HepG2 (cell line): ENCODE measurements at regions not wholly inside any gene's neighbourhood (a gene's known extent, or its start where the extent isn't known, plus 50 kb on each side); places are given as distances from the start of the nearest gene placed in this dataset.

Experiments used
- MEF2D ChIP-seq: sonication (generic); formaldehyde crosslinking; IDR thresholded peaks from 2 replicates; pipeline ENCODE4 v1.5.1; 2020; ENCODE audit warnings: mild to moderate bottlenecking, missing genetic modification reagents
- ZNF75D ChIP-seq: sonication (generic); formaldehyde crosslinking; IDR thresholded peaks from 2 replicates; pipeline ENCODE4 v1.8.1; 2023; ENCODE audit warnings: missing genetic modification reagents, mild to moderate bottlenecking, borderline replicate concordance
- TF ChIP-seq, protein P1 (sequence below): sonication (generic); formaldehyde crosslinking; IDR thresholded peaks from 2 replicates; pipeline ENCODE4 v1.9.0; 2021; ENCODE audit warnings: missing genetic modification reagents, borderline replicate concordance
- TF ChIP-seq, protein P2 (sequence below): sonication (generic); formaldehyde crosslinking; IDR thresholded peaks from 2 replicates; pipeline ENCODE4 v1.5.0; 2020; ENCODE audit warnings: mild to moderate bottlenecking, missing genetic modification reagents, moderate library complexity
- TF ChIP-seq, protein P3 (sequence below): sonication (generic); formaldehyde crosslinking; IDR thresholded peaks from 2 replicates; pipeline ENCODE4 v1.8.1; 2023; ENCODE audit warnings: mild to moderate bottlenecking, inconsistent platforms, moderate library complexity, missing genetic modification reagents, borderline replicate concordance

DNA sequence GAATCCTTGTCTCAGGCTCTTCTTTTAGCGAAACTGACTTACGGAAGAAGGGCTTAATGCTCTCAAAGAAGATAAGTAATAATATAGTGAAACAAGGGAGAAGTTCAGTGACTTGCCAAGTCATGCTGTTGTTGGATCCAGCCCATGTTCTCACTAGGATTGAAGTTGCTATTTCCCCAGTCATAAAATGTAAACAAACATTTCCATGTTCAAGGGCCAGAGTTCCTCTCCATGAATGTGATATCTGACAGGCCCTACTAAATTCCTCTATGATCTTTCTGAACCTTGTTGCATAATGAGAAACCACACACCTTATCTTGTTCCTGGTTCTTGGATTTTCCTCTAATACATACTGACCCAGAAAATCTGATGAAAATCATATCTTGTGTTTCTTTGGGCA, 876.5 kb upstream of the B3GALT2 start:
- TF ChIP-seq, protein P1, sequence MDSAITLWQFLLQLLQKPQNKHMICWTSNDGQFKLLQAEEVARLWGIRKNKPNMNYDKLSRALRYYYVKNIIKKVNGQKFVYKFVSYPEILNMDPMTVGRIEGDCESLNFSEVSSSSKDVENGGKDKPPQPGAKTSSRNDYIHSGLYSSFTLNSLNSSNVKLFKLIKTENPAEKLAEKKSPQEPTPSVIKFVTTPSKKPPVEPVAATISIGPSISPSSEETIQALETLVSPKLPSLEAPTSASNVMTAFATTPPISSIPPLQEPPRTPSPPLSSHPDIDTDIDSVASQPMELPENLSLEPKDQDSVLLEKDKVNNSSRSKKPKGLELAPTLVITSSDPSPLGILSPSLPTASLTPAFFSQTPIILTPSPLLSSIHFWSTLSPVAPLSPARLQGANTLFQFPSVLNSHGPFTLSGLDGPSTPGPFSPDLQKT (CRISPR knock-in tag) = no peak
- TF ChIP-seq ZNF75D (CRISPR knock-in tag) = no peak
- TF ChIP-seq, protein P2, sequence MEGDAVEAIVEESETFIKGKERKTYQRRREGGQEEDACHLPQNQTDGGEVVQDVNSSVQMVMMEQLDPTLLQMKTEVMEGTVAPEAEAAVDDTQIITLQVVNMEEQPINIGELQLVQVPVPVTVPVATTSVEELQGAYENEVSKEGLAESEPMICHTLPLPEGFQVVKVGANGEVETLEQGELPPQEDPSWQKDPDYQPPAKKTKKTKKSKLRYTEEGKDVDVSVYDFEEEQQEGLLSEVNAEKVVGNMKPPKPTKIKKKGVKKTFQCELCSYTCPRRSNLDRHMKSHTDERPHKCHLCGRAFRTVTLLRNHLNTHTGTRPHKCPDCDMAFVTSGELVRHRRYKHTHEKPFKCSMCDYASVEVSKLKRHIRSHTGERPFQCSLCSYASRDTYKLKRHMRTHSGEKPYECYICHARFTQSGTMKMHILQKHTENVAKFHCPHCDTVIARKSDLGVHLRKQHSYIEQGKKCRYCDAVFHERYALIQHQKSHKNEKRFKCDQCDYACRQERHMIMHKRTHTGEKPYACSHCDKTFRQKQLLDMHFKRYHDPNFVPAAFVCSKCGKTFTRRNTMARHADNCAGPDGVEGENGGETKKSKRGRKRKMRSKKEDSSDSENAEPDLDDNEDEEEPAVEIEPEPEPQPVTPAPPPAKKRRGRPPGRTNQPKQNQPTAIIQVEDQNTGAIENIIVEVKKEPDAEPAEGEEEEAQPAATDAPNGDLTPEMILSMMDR (CRISPR knock-in tag) = no peak
- no peak for TF ChIP-seq MEF2D (CRISPR knock-in tag)
- TF ChIP-seq, protein P3, sequence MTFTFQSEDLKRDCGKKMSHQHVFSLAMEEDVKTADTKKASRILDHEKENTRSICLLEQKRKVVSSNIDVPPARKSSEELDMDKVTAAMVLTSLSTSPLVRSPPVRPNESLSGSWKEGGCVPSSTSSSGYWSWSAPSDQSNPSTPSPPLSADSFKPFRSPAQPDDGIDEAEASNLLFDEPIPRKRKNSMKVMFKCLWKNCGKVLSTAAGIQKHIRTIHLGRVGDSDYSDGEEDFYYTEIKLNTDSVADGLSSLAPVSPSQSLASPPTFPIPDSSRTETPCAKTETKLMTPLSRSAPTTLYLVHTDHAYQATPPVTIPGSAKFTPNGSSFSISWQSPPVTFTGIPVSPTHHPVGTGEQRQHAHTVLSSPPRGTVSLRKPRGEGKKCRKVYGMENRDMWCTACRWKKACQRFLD (CRISPR knock-in tag) = no peak
